HEK293 (cell line): ENCODE measurements at regions not wholly inside any gene's neighbourhood (a gene's known extent, or its start where the extent isn't known, plus 50 kb on each side); places are given as distances from the start of the nearest gene placed in this dataset.

ENCODE experiments used
- CTCF ChIA-PET: fragments of 350-600 bp; formaldehyde crosslinking; extraction: SDS; loops from one replicate; lab custom pipeline; 2021; ENCODE audit warnings: antibody characterized with exemption; lab: Yijun Ruan, JAX
- POLR2A ChIA-PET: fragments of 300-600 bp; formaldehyde crosslinking; extraction: SDS; loops from one replicate; lab custom pipeline; 2020; ENCODE audit warnings: antibody characterized with exemption, inconsistent platforms; lab: Yijun Ruan, JAX
- H3K27ac ChIP-seq: fragments of 200-500 bp; sonication (Bioruptor generic); 2 replicates; pipeline ENCODE4 v1.5.1; 2014; ENCODE audit warnings: low read depth, low read length, control low read depth, inconsistent platforms; ENCODE audit errors: extremely low read depth
- H3K36me3 ChIP-seq, 2 experiments: fragments of 200-500 bp in 1 of 2; sonication (Bioruptor generic) in 1 of 2; 1 replicate in 1 of 2; 2 replicates in 1 of 2; pipeline ENCODE4 v1.5.1; 2014 to 2017; ENCODE audit warnings: inconsistent platforms in 2 of 2, low read length in 2 of 2; ENCODE audit not compliant: control insufficient read depth in 2 of 2, insufficient read depth in 1 of 2
- H3K4me1 ChIP-seq: fragments of 200-500 bp; sonication (Bioruptor generic); 2 replicates; pipeline ENCODE4 v1.5.1; 2014; ENCODE audit warnings: mild to moderate bottlenecking, low read length, inconsistent platforms; ENCODE audit not compliant: control insufficient read depth, insufficient read depth
- H3K4me3 ChIP-seq: 2 replicates; pipeline ENCODE4 v1.5.1; 2011; ENCODE audit warnings: low read depth, mild to moderate bottlenecking, control low read depth, low read length, moderate library complexity
- H3K9me3 ChIP-seq: fragments of 200-500 bp; sonication (Bioruptor generic); 2 replicates; pipeline ENCODE4 v1.5.1; 2014; ENCODE audit warnings: low read depth, low read length, inconsistent platforms; ENCODE audit not compliant: control insufficient read depth, insufficient read depth
- KLF8 ChIP-seq: fragments of 450-650 bp; formaldehyde crosslinking; IDR thresholded peaks from 2 replicates; pipeline ENCODE4 v1.5.1; 2016; ENCODE audit warnings: missing biosample characterization, missing genetic modification characterization
- ZBTB44 ChIP-seq: fragments of 450-650 bp; IDR thresholded peaks from 2 replicates; pipeline ENCODE4 v1.5.1; 2018; ENCODE audit warnings: missing biosample characterization, mild to moderate bottlenecking, missing genetic modification characterization
- ZBTB6 ChIP-seq: fragments of 450-650 bp; formaldehyde crosslinking; IDR thresholded peaks from 2 replicates; pipeline ENCODE4 v1.5.1; 2017; ENCODE audit warnings: missing biosample characterization, missing genetic modification characterization
- ZBTB7A ChIP-seq: fragments of 450-650 bp; formaldehyde crosslinking; IDR thresholded peaks from 2 replicates; pipeline ENCODE4 v1.5.1; 2016; ENCODE audit warnings: low read depth, missing biosample characterization, missing genetic modification characterization
- ZNF155 ChIP-seq: fragments of 450-650 bp; formaldehyde crosslinking; IDR thresholded peaks from 2 replicates; pipeline ENCODE4 v1.5.1; 2016; ENCODE audit warnings: missing biosample characterization, missing genetic modification characterization
- ZNF175 ChIP-seq: fragments of 450-650 bp; formaldehyde crosslinking; IDR thresholded peaks from 2 replicates; pipeline ENCODE4 v1.5.1; 2016; ENCODE audit warnings: missing biosample characterization, missing genetic modification characterization
- ZNF2 ChIP-seq: fragments of 450-650 bp; formaldehyde crosslinking; IDR thresholded peaks from 2 replicates; pipeline ENCODE4 v1.5.1; 2016; ENCODE audit warnings: missing biosample characterization, missing genetic modification characterization
- ZNF239 ChIP-seq: fragments of 450-650 bp; formaldehyde crosslinking; IDR thresholded peaks from 2 replicates; pipeline ENCODE4 v1.5.1; 2016; ENCODE audit warnings: missing biosample characterization, missing genetic modification characterization
- ZNF335 ChIP-seq: fragments of 450-650 bp; formaldehyde crosslinking; conservative IDR thresholded peaks from 2 replicates; pipeline ENCODE4 v1.5.1; 2016; ENCODE audit warnings: missing biosample characterization, missing genetic modification characterization
- ZNF488 ChIP-seq: fragments of 450-650 bp; formaldehyde crosslinking; IDR thresholded peaks from 2 replicates; pipeline ENCODE4 v1.5.1; 2016; ENCODE audit warnings: missing biosample characterization, missing genetic modification characterization
- ZNF555 ChIP-seq: fragments of 450-650 bp; formaldehyde crosslinking; conservative IDR thresholded peaks from 2 replicates; pipeline ENCODE4 v1.5.1; 2017; ENCODE audit warnings: missing biosample characterization, mild to moderate bottlenecking, missing genetic modification characterization, inconsistent platforms
- ZNF610 ChIP-seq: fragments of 450-650 bp; formaldehyde crosslinking; IDR thresholded peaks from 2 replicates; pipeline ENCODE4 v1.5.1; 2016; ENCODE audit warnings: missing biosample characterization, missing genetic modification characterization, borderline replicate concordance
- ZNF623 ChIP-seq: fragments of 450-650 bp; formaldehyde crosslinking; IDR thresholded peaks from 2 replicates; pipeline ENCODE4 v1.5.1; 2016; ENCODE audit warnings: missing biosample characterization, missing genetic modification characterization
- ZNF660 ChIP-seq: fragments of 450-650 bp; IDR thresholded peaks from 2 replicates; pipeline ENCODE4 v1.5.1; 2018; ENCODE audit warnings: missing biosample characterization, mild to moderate bottlenecking, missing genetic modification characterization
- ZNF776 ChIP-seq: fragments of 450-650 bp; formaldehyde crosslinking; IDR thresholded peaks from 2 replicates; pipeline ENCODE4 v1.5.0; 2017; ENCODE audit warnings: missing biosample characterization, missing genetic modification characterization, borderline replicate concordance
- TF ChIP-seq, protein P1 (sequence below): fragments of 450-650 bp; formaldehyde crosslinking; IDR thresholded peaks from 2 replicates; pipeline ENCODE4 v1.5.1; 2017; ENCODE audit warnings: missing biosample characterization, missing genetic modification characterization
- TF ChIP-seq, protein P2 (sequence below): fragments of 450-650 bp; formaldehyde crosslinking; IDR thresholded peaks from 2 replicates; pipeline ENCODE4 v1.5.1; 2016; ENCODE audit warnings: missing biosample characterization, missing genetic modification characterization
- TF ChIP-seq, protein P3 (sequence below): fragments of 450-650 bp; formaldehyde crosslinking; conservative IDR thresholded peaks from 2 replicates; pipeline ENCODE4 v1.5.1; 2016; ENCODE audit warnings: low read depth, missing biosample characterization, missing genetic modification characterization

DNA sequence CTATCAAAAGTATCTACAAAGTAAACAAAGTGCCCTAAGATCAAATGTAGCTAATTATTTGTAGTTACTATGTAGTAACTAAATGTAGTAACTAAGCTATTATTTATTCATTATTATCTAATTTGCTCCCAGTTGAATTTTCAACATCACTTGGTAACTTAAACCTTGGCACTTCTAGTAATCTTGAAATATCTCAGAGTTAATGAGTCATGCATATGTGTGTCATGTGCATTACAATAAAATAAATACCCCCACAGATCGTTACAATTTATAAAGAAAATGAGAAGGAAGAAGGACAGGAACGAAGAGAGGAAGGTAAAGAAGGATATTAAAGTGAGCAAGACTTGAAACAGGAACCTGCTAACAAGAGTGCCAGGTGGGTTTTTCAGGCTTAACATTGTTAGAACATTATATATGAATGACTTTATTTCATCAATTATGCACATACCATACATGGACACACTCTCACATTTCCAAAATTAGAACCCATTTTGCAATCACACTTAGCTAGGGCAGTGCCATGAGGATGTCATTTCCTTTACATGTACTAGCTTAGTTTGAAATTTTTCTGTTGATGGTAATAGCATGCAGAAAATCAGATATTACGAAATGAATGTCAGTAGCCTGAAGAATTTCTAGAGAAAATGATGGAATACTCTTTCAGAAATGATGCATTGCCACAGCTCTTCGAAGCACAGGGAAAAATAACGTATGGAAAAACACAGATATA, 1670.4 kb upstream of the AGA start:
- Histone ChIP-seq H3K4me3 (no peak overlapping the region), H3K27ac (no peak overlapping the region), H3K4me1 (no peaks in the 10 kb centered on the region), H3K9me3 (no peaks in the 10 kb centered on the region), H3K36me3 (no peaks in the 10 kb centered on the region)
- ChIA-PET POLR2A (no interaction called here), CTCF (no interaction called here)
- no peak for TF ChIP-seq ZBTB44
- TF ChIP-seq ZNF776 (tag by site-specific recombination) = no peak
- TF ChIP-seq ZNF155 (tag by site-specific recombination) = no peak
- no peak for TF ChIP-seq ZNF555 (tag by site-specific recombination)
- no peak for TF ChIP-seq ZNF175
- no peak for TF ChIP-seq ZNF623 (tag by site-specific recombination)
- TF ChIP-seq ZNF660 (tag by site-specific recombination) = no peak
- no peak for TF ChIP-seq ZBTB6 (tag by site-specific recombination)
- TF ChIP-seq, protein P1, sequence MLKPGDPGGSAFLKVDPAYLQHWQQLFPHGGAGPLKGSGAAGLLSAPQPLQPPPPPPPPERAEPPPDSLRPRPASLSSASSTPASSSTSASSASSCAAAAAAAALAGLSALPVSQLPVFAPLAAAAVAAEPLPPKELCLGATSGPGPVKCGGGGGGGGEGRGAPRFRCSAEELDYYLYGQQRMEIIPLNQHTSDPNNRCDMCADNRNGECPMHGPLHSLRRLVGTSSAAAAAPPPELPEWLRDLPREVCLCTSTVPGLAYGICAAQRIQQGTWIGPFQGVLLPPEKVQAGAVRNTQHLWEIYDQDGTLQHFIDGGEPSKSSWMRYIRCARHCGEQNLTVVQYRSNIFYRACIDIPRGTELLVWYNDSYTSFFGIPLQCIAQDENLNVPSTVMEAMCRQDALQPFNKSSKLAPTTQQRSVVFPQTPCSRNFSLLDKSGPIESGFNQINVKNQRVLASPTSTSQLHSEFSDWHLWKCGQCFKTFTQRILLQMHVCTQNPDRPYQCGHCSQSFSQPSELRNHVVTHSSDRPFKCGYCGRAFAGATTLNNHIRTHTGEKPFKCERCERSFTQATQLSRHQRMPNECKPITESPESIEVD (tag by site-specific recombination) = no peak
- TF ChIP-seq ZNF239 (tag by site-specific recombination) = no peak
- no peak for TF ChIP-seq ZBTB7A (tag by site-specific recombination)
- TF ChIP-seq ZNF488 (tag by site-specific recombination) = no peak
- TF ChIP-seq ZNF610 (tag by site-specific recombination) = no peak
- TF ChIP-seq ZNF2 (tag by site-specific recombination) = no peak

GRCh38 chr4:179114615-179115014, 1672.4 kb upstream of the AGA start:
- Histone ChIP-seq H3K27ac (no peak overlapping the region), H3K9me3 (no peaks in the 10 kb centered on the region), H3K4me3 (no peak overlapping the region), H3K36me3 (no peaks in the 10 kb centered on the region), H3K4me1 (no peaks in the 10 kb centered on the region)
- ChIA-PET CTCF (no interaction called here), POLR2A (no interaction called here)
- TF ChIP-seq, protein P2, sequence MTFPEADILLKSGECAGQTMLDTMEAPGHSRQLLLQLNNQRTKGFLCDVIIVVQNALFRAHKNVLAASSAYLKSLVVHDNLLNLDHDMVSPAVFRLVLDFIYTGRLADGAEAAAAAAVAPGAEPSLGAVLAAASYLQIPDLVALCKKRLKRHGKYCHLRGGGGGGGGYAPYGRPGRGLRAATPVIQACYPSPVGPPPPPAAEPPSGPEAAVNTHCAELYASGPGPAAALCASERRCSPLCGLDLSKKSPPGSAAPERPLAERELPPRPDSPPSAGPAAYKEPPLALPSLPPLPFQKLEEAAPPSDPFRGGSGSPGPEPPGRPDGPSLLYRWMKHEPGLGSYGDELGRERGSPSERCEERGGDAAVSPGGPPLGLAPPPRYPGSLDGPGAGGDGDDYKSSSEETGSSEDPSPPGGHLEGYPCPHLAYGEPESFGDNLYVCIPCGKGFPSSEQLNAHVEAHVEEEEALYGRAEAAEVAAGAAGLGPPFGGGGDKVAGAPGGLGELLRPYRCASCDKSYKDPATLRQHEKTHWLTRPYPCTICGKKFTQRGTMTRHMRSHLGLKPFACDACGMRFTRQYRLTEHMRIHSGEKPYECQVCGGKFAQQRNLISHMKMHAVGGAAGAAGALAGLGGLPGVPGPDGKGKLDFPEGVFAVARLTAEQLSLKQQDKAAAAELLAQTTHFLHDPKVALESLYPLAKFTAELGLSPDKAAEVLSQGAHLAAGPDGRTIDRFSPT = no peak
- TF ChIP-seq KLF8 (tag by site-specific recombination) = no peak
- TF ChIP-seq ZNF335 (tag by site-specific recombination) = no peak
- TF ChIP-seq, protein P3, sequence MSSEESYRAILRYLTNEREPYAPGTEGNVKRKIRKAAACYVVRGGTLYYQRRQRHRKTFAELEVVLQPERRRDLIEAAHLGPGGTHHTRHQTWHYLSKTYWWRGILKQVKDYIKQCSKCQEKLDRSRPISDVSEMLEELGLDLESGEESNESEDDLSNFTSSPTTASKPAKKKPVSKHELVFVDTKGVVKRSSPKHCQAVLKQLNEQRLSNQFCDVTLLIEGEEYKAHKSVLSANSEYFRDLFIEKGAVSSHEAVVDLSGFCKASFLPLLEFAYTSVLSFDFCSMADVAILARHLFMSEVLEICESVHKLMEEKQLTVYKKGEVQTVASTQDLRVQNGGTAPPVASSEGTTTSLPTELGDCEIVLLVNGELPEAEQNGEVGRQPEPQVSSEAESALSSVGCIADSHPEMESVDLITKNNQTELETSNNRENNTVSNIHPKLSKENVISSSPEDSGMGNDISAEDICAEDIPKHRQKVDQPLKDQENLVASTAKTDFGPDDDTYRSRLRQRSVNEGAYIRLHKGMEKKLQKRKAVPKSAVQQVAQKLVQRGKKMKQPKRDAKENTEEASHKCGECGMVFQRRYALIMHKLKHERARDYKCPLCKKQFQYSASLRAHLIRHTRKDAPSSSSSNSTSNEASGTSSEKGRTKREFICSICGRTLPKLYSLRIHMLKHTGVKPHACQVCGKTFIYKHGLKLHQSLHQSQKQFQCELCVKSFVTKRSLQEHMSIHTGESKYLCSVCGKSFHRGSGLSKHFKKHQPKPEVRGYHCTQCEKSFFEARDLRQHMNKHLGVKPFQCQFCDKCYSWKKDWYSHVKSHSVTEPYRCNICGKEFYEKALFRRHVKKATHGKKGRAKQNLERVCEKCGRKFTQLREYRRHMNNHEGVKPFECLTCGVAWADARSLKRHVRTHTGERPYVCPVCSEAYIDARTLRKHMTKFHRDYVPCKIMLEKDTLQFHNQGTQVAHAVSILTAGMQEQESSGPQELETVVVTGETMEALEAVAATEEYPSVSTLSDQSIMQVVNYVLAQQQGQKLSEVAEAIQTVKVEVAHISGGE (tag by site-specific recombination) = no peak
